Lower leg skin (tissue), 3 donors: ENCODE measurements at regions not wholly inside any gene's neighbourhood (a gene's known extent, or its start where the extent isn't known, plus 50 kb on each side); places are given as distances from the start of the nearest gene placed in this dataset.

ENCODE experiments used
- CTCF ChIP-seq, 3 donors: fragments of 450-650 bp; IDR thresholded peaks; one replicate each; pipeline ENCODE4 v1.5.1; 2016; ENCODE audit warnings: antibody characterized with exemption in 3 of 3, mild to moderate bottlenecking in 3 of 3, moderate library complexity in 2 of 3
- POLR2A ChIP-seq, 2 donors: fragments of 450-650 bp; IDR thresholded peaks; one replicate each; pipeline ENCODE4 v1.6.1; 2016 to 2017; ENCODE audit warnings: antibody characterized with exemption in 2 of 2, mild to moderate bottlenecking in 1 of 2, moderate library complexity in 1 of 2

DNA sequence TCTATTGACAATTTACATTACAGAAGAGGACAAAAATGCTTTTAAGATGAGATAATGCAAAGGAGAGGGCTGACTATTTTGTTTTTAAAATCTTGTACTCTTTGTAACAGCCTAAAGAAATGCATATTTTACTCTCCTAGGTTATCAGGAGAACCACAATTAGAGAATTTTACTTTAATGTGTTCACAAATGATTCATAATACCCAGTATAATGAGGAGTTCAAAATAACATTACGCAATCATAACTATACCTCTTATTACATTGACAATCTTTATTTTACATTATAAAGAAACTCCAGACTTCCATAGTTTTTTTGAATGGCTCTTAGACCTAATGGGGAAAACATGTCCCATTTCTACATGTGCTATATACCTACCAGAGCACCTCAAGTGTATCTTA, 1089.7 kb downstream of the PCDH17 start:
- TF ChIP-seq POLR2A (IDR thresholded peaks at IDR 0.05) (no peak), CTCF (IDR thresholded peaks at IDR 0.05) (no peak)
